DMS 273 (cell line): ENCODE measurements at regions not wholly inside any gene's neighbourhood (a gene's known extent, or its start where the extent isn't known, plus 50 kb on each side); places are given as distances from the start of the nearest gene placed in this dataset.
"Not testable (repeated sequence)": the region's sequence is repeated elsewhere in the genome, so short reads cannot be mapped to it uniquely, and the experiment has no call there.

Source experiments
- DNase-seq: peaks from one replicate; lab custom pipeline; 2025; ENCODE audit not compliant: unreplicated experiment; lab: John Stamatoyannopoulos, UW

DNA sequence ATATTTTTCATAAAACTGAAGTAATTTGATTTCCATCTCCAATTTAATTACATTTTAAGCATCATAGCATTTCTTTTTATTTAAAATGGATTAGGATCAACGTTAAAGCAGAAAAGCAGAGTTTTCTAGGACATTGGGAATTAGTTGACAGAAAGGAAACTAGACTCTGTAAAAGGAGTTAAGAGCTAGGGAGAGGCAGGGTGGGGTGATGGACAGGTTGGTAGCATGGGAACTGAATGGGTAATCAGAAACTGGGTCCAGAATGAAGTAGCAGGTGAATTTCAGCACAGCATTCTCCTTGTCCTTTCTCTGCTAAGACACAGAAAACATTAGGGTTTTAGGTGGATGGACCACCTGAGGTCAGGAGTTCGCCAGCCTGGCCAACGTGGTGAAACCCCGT lies 97.6 kb downstream of the ANAPC4 start:
- no peak for DNase-seq

DNA sequence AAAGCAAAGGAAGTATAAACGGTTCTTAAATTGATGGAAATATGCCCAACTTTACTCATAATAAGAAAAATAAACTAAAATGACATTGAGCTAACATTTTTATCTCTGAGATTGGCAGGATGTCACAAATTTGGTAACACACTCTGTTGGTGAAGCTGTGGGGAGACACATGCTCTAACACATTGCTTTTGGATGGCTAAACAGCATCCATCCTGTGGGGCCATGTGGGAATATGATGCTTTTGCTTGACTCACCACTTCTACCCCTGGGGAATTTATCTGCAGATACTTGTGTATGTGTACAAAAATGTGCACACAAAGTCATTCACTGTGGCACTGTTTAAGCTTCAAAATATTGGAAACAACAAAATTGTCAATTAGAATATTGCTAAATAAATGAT lies 100.2 kb downstream of the ANAPC4 start:
- DNase-seq: no peak

DNA sequence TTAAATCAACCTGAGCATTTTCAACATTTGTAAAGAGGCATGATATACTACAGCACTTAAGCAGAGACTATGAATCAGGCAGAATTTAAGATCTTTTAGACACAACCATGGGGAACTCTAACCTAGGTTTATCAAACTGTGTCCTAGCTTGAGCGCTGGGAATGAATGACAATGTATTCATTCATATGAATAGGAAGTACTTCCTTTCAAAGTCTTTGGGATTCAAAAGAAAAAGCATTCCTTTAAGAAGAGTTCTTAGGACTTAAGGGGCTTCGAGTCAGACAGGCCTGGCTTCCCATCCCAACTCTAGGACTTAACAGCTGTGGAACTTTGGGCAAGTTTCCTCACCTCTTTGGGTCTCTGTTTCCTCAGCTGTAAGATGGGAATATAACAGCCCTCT lies 104.6 kb downstream of the ANAPC4 start:
- DNase-seq: no peak

DNA sequence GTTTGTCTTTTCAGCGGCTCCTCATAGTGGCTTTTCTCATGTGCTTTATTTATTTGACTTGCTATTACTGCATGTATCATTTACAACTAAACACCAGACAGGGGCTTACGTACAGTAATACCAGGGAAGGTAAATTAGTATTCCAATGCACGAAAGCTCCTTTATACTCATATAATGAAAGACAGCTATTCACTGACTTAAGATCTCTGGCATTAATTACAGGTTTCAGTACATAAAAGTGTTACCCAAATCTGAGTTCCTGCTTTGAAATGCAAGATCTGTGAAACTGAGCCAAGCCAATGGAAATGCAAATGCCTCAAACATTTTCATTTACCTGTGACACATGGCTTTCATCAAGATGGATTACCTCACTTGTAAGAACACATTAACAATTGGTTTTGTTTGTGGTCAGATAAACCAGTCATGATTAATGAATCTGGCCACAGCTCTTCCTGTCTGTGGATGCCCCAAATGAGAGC lies 107.2 kb downstream of the ANAPC4 start:
- DNase-seq: no peak

DNA sequence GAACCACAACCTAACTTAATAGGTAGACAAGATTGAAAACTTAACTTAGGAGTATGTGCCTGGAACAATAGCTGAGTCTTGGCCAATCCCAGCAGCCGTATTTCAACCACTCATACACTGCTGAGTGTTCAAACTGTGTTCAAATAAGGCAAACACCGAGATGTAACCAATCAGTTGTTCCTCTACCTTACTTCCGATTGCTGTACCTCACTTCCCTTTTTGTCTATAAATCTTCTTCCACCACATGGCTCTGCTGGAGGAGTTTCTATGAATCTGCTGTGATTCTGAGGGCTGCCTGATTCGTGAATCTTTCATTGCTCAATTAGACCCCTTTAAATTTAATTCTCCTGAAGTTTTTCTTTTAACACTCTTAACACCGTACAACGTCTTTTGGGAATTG lies 108.0 kb downstream of the ANAPC4 start:
- DNase-seq: no peak

DNA sequence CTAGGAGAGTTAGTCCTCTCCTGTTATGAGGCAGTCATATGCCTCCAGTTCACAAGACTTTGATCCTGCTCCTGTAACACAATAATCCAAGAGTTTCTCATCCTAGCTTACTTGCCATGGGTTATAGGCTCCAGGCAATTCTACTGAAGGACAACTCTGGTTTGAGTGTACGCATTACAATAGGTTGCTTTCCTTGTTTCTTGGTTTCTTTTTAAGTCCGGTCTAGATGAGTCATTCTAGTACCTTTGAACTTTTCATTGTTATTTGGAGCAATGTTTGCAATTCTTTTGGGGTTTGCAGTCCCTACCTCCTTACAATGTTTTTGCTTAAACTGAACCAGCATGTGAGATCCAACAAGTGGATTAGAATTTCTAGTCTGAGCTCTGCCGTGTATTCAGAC lies 109.1 kb downstream of the ANAPC4 start:
- no peak for DNase-seq

DNA sequence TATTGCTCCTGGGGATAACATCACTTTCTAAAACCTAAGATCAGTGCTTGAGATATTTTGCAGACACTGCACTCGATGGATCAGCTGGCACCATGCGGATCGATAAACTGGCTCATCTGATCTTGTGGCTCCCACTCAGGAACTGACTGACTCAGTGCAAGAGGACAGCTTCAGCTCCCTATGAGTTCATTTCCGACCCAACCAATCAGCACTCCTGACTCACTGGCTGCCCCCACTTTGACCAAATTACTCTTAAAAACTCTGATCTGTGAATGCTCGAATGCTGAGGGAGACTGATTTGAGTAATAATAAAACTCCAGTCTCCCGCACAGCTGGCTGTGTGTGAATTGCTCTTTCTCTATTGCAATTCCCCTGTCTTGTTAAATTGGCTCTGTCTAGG lies 110.1 kb downstream of the ANAPC4 start:
- no peak for DNase-seq

DNA sequence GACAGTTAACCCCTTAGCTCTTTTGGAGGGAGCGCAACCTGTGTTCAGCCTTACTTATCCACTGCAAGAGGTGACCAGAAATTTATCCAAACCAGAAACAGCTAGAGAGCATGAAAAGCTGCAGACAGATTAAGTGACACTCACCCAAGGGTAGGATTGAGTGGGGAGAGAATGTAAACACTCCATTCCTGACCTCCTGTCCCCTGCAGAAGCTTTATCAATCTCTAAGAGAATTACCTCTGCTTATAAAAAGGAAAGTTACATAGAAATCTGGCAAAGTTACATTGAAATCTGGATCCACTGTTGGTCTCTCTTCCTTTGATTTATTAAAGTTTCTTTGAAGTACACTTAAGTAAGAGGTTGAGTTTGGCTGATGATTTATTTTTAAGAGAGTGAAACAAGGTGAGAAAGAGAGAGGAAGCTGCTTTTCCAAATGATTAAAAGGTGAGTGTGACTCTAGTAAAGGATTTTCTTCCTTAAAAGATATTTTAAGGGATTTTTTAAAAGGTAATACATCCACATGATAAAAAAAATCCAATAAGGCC lies 112.3 kb downstream of the ANAPC4 start:
- DNase-seq: no peak

DNA sequence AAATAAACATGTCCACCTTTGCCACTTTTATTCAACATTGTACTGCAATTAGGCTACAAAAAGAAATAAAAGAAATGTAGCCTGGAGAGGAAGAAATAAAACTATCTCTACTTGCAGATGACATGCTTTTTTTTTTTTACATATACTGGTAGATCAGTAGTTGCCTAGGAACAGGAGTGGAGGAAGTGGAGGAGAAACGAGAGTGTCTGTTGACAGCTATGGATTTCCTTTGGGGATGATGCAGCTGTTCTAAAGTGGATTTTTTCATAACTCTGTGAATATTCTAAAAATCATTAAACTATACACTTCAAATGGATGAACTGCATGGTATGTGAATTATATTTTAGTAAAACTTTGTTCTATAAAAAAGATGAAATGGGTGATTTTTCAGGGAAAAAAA lies 116.4 kb downstream of the ANAPC4 start:
- DNase-seq: no peak

DNA sequence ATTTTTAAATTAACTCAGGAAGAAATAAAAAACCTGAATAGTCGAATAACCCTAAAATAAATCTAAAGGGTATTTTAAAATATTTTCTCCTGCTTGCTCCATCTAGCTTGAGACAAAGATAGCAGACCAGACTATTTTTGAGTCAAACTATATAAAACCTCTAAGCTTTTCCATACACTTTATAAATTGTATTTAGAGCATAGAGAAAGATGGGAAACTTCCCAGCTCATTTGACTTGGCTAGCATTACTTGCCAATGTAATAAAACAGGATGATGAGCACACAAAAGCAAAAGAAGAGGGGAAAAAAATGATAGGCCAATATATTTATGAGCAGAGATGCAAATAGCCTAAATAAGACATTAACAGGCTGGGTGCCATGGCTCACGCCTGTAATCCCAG lies 117.1 kb downstream of the ANAPC4 start:
- no peak for DNase-seq

DNA sequence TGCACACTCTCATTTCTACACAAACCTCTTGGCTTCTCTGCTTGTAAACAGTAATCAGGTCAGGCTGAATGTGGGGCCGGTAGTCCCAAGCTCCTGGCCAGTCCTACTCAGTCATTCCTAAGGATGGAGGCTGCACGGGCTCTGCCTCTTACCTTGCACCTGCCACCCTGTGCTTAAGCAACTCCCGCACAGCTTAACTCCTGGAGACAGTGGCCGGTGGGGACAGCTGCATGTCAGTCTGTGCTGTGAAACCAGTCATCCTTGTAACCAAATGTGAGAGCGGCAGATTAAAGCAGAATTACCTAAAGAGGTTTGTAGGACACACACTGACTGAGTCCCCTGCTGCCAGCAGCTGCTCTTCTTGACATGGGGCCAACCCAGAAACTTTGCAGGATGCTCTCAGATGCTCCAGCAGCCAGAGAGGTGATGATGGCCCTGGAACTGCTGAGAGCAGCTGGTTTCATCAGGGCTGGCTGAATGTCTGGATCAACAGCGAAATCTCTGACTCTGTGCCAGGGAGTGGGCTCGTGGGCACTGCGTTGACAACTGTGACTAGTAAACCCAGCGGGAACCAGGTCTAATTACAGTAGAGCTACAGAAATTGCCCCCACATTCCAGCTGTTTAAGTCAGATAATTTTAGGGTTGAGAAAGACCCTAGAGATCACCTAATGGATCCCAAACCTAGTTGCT lies 123.7 kb downstream of the ANAPC4 start:
- peak; percentile 92 for DNase-seq

DNA sequence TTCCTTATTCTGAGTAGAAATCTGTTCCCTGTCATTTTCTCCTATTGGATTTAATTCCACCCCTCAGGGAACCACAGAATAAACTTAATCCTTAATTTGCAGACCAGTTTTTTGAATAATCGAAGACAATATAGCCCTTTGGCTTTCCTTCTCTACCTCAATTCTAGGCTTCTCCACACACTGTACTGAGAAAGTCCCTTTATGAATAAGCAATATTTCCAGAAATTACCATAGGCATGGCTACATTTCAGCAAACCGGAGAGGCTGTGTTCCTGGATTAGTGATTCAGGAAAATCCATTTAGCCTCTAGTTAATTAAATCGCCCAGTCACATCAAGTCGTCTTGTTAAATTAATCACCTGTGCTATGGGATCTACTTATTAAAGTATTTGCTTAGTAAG lies 125.1 kb downstream of the ANAPC4 start:
- DNase-seq: no peak

DNA sequence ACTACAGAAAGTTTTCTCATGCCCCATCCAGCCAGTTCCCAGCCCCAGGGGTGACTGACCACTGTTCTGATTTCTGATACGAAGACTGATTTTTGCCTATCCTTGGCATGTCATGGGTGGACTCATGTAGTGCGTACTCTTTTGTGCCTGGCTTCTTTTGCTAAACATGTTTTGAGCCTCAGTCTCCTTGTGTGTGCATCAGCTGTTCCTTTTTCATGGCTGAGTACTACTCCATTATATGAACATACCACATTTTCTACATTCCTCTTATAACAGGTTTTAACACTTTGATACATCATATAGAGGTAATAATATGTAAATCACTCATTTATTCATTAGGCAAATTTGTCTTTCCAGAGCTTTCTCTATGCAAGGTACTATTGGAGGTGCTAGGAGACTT lies 126.7 kb downstream of the ANAPC4 start:
- DNase-seq: no peak

DNA sequence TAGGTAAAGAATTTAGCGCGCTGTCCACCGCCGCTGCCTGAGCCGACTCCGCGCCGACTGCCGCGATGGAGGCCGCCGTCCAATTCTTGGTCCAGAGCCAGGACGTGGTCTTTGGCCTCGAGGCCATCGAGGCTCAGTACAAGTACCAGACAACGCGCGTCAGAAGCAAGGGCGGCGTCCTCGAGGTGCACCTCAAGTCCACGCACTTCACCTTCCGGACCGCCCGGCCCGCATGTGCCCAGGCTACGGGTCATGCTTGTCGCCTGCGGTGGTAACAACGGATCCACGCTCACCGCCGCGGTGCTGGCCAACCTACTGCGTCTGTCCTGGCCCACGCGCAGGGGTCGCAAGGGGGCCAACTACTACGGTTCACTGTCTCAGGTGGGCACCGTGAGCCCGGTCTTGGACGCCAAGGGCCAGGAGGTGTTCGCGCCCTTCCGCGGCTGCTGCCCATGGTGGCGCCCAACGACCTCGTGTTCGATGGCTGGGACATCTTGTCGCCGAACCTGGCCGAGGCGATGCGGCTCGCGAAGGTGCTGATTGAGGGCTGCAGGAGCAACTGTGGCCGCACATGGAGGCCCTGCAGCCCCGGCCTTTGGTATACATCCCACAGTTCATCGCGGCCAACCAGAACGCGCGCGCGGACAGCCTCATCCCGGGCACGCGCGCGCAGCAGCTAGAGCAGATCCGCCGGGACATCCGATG lies 128.0 kb downstream of the ANAPC4 start:
- DNase-seq: no peak

DNA sequence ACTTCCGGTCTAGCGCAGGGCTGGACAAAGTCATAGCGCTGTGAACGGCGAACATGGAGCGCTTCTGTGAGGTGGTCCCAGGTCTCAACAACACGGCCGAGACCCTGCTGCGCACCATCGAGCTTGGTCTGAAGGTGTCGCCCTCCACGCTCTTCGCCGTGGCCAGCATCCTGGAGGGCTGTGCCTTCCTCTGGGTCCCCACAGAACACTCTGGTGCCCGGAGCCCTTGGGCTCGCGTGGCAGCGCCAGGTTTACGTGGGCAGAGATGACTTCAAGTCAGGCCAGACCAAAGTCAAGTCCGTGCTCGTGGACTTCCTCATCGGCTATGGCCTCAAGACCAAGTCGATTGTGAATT lies 128.6 kb downstream of the ANAPC4 start:
- no peak for DNase-seq

DNA sequence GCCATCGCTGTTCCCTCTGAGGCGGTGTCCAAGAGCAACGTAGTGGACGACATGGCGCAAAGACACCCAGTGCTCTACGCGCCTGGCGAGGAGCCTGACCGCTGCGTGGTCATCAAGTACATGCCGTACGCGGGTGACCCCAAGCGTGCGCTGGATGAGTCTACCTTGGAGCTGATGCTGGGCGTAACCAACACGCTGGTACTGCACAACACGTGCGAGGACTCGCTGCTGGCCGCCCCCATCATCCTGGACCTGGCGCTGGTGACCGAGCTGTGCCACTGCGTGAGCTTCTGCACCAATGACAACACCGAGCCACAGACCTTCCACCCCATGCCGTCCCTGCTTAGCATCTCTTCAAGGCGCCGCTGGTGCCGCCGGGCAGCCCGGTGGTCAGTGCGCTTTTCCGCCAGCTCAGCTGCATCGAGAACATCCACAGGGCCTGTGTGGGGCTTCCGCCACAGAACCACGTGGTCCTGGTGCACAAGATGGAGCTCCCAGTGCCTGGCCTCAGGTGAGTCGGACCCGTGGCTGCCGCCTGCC lies 129.0 kb downstream of the ANAPC4 start:
- no peak for DNase-seq

DNA sequence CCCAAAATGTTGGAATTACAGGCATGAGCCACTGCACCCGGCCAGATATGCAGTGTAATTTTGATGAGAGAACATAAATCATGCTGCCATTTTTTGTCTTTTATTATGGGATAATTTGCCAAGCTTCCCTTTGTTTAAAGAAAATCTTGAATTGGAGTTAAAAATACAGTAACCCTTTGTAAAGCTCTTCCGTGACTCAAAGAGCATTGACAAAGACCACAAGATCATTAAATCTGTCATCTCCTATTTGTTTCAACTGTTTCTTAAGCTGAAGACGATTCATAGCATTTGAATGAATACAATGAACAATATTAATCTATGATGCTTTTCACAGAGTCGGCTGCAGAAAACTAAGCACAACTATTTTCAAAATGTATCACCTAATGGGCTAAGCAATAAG lies 132.6 kb downstream of the ANAPC4 start:
- DNase-seq: no peak

DNA sequence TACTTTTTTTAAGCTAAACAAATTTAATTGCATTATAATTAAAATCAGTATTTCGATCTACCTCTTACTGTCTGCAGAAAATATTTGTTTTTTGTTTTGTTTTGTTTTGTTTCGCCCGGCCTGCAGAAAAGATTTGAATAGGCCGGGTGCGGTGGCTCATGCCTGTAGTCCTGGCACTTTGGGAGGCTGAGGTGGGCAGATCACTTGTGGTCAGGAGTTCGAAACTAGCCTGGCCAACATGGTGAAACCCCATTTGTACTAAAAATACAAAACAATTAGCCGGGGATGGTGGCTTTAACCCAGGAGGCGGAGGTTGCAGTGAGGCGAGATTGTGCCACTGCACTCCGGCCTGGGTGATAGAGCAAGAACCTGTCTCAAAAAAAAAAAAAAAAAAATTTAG lies 134.8 kb downstream of the ANAPC4 start:
- DNase-seq: not testable (repeated sequence)

DNA sequence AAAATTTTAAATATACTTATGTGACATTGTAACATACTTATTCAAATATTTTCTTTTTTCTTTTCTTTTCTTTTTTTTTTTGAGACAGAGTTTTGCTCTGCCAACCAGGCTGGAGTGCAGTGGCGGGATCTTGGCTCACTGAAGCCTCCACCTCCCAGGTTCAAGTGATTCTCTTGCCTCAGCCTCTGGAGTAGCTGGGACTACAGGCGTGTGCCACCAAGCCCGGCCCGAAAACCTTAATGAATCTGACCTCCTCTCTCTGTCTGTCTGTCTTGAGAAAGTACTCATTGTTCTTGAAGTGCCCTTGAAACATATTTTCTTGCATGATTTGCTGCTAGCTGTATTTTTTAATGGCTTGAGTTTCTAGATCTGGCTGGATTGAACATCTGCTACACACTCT lies 136.8 kb downstream of the ANAPC4 start:
- DNase-seq: no peak

DNA sequence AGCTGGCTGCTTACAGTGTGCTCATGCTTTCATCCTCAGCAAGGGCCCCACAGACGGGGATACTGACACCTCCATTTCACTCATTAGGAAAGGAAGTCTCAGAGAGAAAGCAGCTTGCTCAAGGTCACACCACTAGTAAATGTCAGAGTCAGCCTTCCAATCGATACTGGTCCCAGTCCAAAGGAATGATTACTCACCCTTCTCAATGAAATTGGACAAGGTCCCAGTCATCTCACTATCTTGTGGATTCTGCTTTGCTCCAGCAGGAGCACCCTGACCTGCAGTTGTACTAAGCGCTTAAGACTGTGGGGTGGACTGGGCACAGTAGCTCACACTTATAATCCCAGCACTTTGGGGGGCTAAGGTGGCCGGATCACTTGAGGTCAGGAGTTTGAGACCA lies 132.2 kb upstream of the SLC34A2 start:
- DNase-seq: no peak

DNA sequence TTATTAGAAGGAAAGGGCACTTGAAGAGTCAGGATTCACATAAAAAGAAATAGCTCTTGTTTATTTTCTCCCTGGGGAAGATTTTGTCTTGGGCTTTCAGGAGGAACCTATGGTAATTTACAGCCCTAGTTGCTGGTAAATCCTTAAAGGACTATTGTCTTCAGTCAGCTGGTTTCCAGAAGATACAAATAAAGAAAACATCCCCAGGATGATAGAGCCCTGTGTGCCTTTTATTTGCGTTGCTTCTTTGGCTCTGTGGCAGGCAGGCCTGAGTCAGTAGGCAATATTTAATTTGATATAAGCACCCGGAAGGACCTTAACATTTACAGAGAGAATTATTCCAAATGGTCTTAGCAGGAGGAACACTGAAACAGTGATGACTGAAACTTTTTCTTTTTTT lies 131.0 kb upstream of the SLC34A2 start:
- no peak for DNase-seq

DNA sequence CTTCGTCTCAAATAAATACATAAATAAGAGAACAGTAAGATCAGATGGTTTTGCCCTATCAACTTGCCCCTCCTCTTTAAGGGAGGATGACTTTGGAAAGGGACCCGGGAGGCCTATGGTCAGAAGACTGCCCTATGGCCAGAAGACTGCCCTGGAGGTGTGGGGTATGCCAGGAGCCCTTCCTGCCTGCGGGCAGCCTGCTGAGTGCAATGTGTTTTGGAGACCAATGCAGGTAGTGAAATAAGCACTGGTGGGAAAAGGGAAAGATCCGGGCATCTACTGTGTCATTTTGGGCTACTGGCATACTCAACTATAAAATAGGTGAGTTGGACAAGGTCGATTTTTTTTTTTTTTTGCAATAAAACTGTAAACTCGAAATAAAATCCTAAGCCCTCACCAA lies 129.8 kb upstream of the SLC34A2 start:
- DNase-seq: no peak
